HG03135 (cell line): ENCODE measurements at regions not wholly inside any gene's neighbourhood (a gene's known extent, or its start where the extent isn't known, plus 50 kb on each side); places are given as distances from the start of the nearest gene placed in this dataset.
A peak's percentile ranks its signal among the peaks of the same experiment; 100 is the strongest.

ENCODE experiments used
- ATAC-seq: cut with Tn5 transposase; IDR thresholded peaks from one replicate; pipeline ENCODE4 v1.9.1; 2021; ENCODE audit warnings: mild to moderate bottlenecking, moderate library complexity; ENCODE audit not compliant: unreplicated experiment

DNA sequence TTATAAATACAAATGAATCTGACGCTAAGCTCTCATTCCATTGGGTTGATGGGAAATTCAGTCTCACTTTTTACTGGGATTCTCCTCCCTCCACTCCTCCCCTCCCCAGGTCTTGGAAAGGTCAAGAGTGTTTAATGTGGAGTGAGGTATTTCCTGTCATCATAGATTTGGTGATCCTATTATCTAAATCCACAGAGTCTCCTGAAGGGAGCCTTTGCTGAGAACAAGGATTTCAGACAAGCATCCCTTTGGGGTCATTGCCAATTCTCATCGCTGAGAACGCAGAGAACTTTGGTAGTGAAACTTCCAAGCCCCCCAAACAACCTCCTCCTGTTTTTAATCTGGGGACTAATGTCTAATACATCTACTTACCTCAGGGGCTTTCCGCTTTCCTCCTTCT, 297.9 kb downstream of the OTOL1 start:
- no peak for ATAC-seq

- ATAC-seq: no peak
Measured at GRCh38 chr3:161796312-161796711, 299.7 kb downstream of the OTOL1 start.

DNA sequence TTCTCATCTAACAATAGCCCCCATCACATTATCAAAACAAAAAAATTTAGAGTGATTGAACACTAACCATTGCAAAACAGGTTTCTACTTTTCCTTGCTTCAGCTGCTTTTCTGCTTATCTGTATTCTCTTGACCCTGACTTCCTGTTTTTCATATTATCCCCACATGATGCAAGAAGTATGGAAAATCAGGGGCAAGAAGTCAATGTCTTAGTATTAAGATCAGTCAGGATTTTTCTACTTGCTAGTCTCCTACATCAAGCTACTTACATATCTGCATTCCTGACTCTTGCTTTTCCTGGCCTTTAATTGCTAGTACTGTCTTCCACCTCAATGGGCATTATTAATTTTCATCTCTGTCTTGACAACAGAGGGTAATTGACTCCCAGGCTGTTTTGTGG, 300.2 kb downstream of the OTOL1 start:
- ATAC-seq: no peak

DNA sequence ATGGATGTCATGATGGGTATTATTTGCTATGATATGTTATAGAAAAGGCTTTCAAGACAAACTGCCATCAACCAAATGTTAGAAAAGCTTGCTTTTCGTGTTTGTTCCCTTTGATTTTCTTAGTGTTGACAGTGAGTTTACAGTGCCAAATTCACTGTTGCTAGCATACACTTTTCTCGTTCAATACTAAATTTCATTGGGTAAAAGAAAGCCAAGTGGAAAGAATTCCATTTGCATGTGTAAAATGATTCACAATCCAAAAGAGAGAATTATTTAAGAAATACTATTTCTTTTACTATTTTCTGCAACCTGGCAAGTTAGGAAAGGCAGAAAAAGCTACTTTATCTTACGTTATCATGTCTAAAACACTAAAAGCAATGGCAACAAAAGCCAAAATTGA, 301.4 kb downstream of the OTOL1 start:
- no peak for ATAC-seq

DNA sequence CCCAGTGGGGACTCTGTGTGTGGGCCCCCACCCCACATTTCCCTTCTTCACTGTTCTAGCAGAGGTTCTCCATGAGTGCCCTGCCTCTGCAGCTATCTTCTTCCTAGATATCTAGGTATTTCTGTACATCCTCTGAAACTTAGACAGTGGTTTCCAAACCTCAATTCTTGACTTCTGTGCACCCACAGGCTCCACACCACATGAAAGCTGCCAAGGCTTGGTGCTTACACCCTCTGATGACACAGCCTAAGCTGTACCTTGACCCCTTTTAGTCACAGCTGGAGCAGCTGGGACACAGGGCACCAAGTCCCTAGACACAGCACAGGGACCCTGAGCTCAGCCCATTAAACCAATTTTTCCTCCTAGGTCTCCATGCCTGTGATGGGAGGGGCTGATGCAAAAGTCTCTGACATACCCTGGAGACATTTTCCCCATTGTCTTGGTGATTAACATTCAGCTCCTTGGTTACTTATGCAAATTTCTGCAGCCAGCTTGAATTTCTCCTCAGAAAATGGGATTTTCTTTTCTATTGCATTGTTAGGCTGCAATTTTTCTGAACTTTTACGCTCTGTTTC, 304.5 kb downstream of the OTOL1 start:
- no peak for ATAC-seq

DNA sequence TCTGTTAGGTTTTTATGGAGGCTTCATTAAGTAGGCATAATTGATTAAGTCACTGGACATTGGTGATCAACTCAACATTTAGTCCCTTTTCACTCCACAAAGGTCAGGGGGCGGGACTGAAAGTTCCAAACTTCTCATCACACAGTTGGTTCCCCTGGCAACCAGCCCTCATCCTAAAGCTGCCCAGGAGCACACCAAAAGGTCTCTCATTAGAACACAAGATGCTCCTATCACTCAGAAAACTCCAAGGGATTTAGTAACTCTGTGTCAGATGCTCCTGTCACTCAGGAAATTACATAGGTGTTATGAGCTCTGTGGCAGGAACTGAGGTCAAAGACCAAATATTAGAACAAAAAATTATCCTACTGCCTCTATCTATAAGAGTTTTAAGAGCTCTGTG, 321.5 kb downstream of the OTOL1 start:
- ATAC-seq: no peak

GRCh38 chr3:161821591-161821990, 325.0 kb downstream of the OTOL1 start:
- no peak for ATAC-seq

GRCh38 chr3:161822291-161822690, 325.7 kb downstream of the OTOL1 start:
- ATAC-seq: no peak

DNA sequence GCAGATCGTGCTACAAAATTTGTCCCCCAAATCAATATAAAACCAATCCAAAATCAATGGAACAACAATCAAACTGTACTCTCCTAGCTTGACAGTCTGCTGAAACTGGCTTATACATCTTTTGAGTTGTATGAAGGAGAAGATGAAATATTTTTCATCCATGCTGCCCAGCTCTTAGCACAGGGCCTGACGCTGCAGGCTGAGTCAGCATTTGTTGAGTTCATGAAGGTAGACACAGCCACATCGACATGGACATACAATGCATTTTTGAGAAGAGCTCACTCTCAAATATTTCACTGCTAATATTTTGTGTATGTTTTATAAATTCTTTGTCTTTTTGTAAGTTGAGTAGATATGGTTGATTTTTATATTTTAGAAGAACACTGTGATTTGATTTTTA, 327.3 kb downstream of the OTOL1 start:
- no peak for ATAC-seq

DNA sequence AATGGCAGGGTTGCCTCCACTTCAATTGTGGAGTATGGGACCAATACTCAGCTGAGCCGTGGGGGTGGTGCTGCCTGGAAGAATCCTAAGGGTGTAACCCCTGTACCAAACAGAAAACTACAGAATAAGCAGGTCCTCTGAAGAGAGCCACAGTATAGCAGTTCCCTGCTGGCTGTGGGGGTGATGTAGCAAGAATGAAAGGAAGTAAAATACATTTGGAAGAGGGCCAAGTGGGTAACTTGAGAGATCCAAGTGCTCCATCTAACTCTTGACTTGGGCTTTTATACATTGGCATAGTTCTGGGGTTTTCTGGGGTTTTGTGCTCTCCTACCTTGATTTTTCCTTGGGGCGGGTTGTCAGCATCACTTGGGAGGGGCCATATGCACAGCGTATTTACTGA, 341.4 kb downstream of the OTOL1 start:
- ATAC-seq: no peak

- ATAC-seq: no peak
Measured at GRCh38 chr3:161848376-161848775, 351.8 kb downstream of the OTOL1 start.

DNA sequence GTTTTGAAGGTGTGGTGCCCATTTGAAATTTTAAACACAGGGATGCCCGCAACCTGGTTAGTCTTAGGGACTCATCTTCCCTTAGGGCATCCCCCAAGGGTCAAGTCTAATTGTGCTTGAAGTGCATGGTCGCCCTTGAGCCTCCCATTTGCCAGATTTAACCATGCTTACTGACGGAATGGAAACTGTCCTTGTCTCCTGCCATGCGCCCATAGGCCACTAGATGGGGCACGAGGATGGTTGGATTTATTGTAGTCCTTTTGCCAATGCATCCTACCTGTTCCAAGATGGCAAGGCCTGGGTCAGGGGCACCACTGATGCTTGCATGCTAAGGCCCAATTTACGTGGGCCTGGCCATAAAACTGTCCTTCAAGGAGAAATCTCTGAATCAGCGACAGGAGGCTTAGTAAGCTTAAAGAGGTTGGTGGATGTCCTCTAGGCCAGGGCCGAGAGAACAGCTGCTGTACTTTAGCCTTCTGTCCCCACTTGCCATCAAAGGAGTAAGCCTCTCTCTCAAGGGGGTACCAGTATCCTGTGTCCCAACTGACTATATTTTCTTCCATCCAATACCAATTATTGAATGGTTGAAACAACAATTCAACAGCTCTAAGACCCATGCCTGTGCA, 355.4 kb downstream of the OTOL1 start:
- ATAC-seq: peak; percentile 83

GRCh38 chr3:161852744-161853143, 356.1 kb downstream of the OTOL1 start:
- ATAC-seq: no peak

- ATAC-seq: no peak
Measured at GRCh38 chr3:161854232-161854771, 357.7 kb downstream of the OTOL1 start.

DNA sequence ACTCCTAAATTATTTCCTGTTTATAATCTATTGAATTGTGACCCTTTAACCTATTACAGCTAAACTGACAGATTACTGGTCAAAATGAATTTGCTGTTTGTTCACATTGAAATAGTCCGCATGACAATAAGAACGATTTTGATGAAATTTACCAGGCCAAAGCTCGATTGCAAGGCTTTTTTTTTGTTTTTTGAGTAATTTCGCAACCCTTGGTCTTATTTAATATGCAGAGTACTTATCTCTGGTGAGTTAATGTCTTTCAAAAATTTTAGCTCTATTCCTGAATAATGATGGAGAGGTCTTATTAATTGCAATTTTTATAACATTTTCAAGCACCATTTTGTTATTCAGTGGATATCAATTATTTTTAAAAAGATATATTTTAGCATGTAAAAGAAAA, 362.4 kb downstream of the OTOL1 start:
- ATAC-seq: no peak

- ATAC-seq: no peak
Measured at GRCh38 chr3:161859865-161860450, 363.4 kb downstream of the OTOL1 start.

GRCh38 chr3:161863775-161864174, 367.2 kb downstream of the OTOL1 start:
- no peak for ATAC-seq

GRCh38 chr3:161866176-161866575, 369.6 kb downstream of the OTOL1 start:
- ATAC-seq: no peak

GRCh38 chr3:161875483-161875882, 378.9 kb downstream of the OTOL1 start:
- no peak for ATAC-seq

- no peak for ATAC-seq
Measured at GRCh38 chr3:161879470-161879869, 382.9 kb downstream of the OTOL1 start.

DNA sequence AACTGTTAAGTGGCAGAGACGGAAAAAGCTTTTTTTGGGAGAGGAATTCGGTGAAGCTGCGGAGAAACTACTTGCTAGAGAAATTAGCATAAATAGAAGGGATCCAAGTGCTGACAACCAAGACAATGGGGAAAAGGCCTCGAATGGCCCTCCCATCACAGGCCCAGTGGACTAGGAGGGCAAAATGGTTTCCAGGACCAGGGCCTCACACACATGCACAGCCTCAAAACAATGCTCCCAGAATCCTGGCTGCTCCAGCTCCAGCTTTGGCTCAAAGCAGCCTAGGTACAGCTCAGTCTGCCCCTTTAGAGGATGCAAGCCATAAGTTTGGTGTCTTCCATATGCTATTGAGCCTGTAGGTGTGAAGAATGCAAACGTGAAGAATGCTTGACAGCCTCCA, 388.2 kb downstream of the OTOL1 start:
- ATAC-seq: no peak

- ATAC-seq: no peak
Measured at GRCh38 chr3:161890147-161890625, 393.6 kb downstream of the OTOL1 start.
